CD4-positive, alpha-beta T cell treated with Interleukin-21 for 1 hour (primary cell): ENCODE measurements at regions not wholly inside any gene's neighbourhood (a gene's known extent, or its start where the extent isn't known, plus 50 kb on each side); places are given as distances from the start of the nearest gene placed in this dataset.
"Not testable (repeated sequence)": the region's sequence is repeated elsewhere in the genome, so short reads cannot be mapped to it uniquely, and the experiment has no call there.

Source experiments
- DNase-seq: peaks from one replicate; pipeline ENCODE4 v3.0.0-alpha.2; 2020

DNA sequence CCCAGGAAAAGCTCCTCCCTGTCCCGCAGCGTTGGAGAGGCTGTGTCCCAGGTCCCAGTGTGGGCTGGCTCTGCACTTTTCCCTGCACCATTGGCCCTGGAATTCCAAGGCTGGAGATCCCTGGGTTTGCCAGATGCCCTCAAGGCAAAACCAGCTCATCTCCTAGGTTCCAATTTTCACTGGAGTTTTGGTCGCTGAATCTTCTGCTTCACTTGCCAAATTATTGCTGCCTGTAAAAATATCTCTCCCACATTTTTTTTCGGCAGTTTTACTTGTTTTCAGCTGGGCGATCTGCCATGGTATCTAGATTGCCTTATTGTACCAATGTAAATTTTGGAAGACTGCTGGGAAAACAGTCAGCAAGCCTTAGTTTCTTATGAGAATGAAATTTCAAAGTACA is 150.9 kb upstream of the ATP10A start:
- no peak for DNase-seq

DNA sequence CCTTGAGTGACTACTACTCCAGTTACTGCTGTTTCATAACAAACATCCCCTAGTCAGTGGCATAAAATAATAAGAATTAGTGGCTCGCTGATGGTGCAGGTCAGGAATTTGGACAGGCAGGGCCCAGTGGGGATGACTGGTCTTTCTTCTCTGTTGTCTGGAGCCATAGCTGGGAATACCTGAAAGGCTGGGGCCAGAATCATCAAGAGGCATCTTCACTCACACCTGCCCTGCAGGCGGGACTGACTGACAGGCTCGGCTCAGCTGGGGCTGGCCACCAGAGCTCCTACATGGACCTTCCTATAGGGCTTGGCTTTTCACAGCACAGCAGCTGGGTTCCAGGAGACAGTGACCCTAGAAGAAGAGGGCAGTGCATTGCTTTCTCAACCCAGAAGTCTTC is 148.8 kb upstream of the ATP10A start:
- no peak for DNase-seq

DNA sequence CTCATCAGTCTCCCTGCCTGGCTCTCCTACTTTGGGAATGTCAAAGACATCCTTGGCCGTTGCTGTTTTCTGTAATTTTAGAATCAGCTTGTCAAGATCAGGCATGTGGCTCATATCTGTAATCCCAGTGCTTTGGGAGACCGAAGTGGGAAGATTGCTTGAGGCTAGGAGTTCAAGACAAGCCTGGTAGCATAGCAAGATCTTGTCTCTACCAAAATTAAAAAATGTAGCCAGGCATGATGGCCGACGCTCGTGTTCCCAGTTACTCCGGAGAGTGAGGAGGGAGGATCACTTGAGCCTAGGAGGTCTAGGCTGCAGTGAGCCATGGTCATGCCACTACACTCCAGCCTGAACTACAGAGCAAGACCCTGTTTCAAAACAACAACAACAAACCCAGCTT is 144.0 kb upstream of the ATP10A start:
- no peak for DNase-seq

DNA sequence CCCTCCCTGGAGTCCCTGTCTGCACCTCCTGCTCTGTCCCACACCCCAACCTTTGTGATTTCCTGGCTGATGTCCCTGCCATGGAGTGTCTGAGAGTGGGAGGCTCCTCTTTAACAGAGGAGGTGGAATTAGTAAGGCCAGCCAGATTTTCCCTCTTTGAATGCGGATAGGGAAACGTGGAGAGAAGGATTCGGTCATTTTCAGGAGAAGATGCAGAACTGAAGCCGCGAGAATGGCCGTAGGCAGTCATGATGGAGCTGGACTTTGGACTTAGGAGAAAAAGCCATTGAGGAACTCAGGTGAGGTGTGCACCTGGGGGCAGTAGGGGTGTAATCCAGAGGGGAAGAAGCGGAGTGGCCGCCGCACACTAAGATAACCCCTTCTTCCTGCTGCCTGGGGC is 138.1 kb upstream of the ATP10A start:
- no peak for DNase-seq

DNA sequence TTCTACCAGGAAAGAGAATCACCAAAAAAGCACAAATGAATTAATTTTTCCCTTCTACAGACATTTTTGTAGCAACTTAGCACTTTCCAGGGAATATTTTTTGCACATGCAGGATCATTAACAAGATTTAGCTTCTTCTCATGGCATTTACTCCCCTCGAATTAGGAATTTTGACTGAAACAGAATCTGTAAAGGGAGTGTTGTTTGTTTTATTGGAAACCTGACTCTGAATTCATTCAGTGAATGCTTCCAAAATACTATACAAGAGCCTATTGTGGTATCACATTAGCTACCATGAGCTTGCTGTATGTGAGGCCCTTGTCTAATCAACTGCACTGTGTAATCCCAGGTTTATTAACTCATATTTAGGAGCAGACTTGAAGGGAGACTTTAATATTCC is 130.4 kb upstream of the ATP10A start:
- no peak for DNase-seq

DNA sequence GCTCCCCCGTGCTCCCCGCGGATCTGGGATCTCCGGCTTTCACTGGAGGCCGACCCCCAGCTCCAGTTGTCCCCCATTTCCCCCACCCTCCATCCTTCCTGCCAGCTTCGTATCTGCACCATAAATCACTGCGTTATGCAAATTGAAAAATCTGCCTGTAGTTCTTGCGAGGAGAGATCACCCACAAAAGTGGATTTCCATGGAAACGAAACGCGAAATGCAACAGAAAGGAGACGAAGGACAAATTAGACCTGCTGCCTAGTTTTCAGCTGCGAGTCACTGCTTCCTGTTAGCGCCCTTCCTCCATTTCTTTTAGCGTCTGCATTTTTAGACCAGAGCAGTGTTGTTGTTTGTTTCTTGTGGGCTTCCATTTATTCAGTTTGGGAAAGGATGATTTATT is 127.1 kb upstream of the ATP10A start:
- DNase-seq, result no peak

DNA sequence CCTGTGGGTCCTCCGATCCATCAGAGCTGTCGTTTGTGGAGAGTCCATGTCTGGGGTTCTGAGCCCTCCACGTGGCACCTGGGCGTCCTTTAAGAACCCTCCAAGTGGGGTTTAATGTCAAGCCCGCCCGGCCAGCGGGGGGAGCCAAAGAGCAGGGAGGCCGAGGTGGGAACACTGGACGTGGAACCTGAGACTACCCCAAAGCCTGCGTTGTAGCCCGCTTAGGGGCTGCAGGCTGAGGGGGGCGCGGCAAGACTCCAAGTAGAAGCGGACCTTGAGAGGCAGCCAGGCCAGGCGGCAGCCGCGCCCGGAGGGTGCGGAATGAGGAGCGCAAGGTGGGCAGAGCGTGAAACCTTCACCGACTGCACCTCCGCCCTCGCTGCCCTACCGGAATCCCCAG is 126.2 kb upstream of the ATP10A start:
- no peak for DNase-seq

DNA sequence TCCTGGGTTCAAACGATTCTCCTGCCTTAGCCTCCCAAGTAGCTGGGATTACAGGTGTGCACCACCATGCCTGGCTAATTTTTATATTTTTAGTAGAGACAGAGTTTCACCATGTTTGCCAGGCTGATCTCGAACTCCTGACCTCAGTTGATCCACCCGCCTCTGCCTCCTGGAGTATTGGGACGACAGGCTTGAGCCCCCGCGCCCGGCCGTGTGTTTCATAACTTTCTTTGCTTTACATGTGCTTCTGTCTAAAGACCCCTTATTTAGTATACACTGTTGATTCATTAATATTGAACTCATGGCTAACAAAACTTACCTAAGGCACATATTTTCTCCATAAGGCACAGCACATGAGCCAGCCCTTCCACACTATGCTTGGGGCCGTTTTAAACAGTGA is 125.6 kb upstream of the ATP10A start:
- DNase-seq, result not testable (repeated sequence)

DNA sequence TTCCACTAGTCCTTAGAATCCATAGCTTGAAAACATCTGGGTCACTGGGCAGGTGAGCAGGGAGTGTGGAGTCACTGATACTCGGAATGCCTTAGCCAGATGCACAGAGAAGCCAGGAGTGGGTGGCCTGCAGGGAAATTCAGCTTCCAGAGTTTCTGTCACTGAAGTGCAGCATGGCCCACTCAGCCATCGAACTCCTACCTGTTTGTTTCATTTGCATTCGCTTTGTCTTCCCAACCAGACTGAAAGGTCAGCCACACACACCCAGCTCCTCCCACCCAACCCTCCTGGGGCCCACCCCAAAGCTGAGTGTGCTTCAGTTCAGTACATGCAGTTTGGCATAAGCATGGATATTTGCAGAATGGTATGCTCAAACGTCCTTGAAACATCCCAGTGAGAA is 124.5 kb upstream of the ATP10A start:
- no peak for DNase-seq

DNA sequence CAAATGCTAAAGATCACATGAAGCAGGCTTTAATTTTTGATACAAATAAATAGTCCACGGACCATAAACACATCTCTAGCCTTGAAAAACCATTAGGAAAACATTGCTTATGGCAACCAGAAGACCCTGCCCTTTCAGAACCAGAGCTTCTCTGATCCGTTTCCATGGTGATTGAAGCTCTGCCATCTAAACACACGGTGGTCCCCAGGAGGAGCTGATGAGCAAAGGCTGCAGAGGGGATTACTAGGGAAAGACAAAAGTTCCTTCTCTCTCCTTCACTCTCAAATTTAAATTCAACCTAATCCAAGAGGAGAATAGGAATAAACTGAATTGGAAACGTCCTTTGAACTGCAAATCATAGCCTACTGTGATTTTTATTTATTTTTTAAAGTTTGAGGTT is 122.0 kb upstream of the ATP10A start:
- no peak for DNase-seq

DNA sequence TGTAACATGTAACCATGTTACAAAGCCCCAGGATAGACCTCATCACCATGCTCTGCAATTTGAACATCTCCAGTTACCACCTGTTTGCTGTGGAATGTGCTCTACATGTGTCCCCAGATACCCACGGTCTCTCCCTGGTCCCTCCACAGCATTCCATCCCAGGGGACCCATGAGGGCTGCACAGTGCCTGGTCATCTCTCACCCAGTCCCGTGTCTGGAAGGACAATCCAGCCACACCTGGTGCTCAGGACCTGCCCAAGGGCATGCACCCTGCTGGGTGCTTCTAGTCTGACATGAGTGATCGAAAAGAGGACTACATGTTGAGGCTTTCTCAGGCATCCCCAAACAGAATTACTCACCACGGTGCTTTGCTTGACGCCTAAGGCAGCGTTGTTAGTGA is 119.6 kb upstream of the ATP10A start:
- no peak for DNase-seq

DNA sequence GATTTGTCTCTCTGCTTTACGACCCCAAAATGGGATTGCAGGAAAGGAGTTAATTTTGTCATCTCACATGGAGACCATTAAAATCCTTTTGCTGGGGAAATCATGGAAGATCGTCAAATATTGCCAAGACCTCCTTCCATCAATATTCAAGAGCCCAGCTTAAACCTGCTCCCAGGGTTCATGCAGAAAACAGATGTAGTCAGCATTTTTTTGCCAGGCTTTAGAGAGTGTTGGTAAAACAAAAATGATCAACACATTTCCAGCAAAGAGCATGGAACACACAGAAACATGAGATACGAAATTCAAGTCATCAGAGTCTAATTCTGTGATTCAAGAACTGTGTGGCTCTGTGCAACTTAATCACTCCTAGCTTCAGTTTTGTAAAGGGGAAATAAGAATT is 118.0 kb upstream of the ATP10A start:
- DNase-seq, result no peak

DNA sequence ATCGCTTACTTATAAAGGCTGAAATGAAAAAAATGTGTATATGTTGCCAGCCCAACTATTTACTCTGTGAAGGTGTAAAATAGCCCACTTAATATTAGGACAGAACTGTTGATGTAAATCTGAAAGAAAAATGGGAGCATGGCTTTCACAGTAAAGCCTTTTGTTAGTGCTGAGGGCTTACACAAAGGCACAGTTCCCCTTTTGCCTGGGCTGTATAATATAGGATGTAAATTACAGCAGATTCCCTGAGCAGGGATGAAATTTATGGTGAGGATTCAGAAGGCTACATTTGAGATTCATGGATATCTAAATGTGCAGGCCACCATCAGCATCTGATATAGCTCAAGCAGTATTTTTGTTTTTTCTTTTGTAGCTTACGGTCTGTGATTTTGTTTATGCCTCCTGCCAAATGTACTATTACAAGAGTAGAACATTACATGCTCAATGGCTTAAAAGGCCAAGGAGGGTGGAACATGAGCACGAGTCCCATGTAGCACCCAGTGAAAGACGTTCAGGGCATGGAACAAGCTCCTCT is 109.1 kb upstream of the ATP10A start:
- no peak for DNase-seq

DNA sequence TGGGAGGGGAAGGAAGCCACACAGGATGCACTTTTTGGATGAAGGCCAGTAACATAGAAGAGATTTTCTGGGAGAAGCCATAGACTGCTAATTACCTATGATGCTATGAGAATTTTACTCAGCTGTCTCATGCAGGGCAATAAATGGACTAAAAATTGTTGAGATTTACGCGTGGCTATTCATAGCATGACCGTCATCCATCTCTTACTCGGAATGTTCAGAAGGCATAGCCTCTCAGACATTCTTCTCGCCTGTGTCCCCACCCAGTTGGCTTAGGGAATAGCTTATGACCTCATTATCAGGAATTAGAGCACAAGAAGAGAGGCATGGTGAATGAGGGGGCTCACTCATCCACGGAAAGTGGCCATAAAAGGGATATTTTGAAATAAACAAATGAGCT is 107.9 kb upstream of the ATP10A start:
- DNase-seq, result no peak

DNA sequence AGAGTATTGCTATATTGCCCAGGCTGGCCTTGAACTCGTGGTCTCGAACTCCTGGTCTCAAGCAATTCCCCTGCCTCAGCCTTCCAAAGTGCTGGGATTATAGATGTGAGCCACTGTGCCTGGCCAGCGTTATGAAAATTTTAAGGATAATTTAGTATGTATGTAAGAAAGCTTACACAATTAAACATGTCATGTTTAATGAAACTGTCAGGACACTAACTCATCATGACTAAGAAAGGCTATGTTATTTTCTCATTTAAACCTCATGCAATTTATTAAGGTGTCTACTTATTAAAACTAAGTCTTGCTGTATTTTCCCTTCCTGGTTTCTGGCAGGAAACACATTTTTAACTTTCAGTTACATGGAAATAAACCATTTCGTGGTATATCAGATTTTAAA is 106.8 kb upstream of the ATP10A start:
- DNase-seq, result no peak

DNA sequence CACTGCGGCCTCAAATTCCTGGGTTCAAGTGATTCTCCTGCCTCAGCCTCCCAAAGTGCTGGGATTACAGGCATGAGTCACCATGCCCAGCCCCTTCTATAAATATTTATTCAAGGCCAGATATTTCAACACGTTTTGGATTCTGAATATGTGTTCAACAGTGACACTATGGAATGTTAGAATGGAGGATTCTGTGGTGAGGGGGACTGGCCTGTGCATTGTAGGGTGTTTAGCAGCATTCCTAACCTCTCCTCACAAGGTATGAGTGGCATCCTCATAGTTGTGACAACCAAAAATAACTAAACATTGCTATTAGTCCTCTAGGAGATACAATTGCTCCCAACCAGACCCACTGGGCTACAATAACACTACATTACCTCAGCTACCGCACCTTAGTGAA is 104.0 kb upstream of the ATP10A start:
- DNase-seq, result no peak

DNA sequence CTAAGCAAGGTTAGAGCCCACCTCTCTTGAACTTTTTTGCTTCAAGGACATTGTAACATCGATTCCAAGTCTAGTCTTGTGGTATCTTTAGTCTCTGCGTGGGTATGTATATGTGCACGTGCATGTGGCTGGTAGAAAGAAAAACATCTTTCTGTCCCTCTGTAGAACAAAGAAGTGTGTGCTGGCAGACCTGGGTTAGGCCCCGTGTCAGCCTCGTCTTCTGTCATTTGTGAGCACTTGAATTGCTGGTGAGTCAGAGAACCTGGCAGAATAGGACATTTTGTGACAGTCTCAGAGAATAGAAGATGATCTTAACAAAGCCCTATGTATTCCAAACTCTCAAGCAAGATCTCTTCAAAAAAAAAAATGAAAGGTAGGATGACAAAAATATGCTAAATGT is 102.2 kb upstream of the ATP10A start:
- DNase-seq, result no peak

DNA sequence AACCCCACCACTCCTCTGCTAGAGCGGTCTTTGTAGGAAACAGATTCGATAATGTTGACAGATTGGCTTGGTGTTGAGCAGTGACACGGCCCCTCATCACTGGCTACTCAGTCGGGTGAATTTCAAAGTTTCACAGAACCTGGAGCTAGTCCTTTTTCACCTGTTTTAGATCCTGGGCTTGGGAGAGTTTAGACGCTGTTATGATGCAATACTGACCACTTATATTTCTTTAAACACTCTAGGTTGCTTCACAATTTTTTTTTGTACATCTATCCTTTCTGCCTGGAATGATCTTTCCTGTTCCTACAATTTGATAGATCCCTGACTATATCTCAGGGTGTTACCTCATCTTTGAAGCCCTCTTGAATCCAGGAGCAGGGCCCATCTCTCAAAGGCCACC is 97.1 kb upstream of the ATP10A start:
- no peak for DNase-seq

DNA sequence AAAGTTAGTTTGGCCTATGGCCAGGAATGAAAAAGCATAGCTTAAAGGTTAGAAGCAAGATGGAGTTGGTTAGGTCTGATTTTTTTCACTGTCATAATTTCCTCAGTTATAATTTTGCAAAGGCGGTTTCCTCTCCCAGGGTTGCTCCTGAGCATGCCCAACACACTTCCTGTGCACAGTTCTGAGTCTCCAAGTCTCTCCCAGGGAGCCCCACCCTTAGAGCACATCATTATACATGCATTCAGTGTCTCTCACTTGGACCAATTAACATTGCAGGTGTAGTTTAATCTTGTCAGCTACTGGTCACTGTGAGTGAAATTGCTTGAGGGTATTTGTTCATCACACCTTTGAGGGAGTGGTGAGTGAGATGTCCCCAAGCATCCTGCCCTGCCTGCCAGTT is 96.0 kb upstream of the ATP10A start:
- DNase-seq, result no peak

DNA sequence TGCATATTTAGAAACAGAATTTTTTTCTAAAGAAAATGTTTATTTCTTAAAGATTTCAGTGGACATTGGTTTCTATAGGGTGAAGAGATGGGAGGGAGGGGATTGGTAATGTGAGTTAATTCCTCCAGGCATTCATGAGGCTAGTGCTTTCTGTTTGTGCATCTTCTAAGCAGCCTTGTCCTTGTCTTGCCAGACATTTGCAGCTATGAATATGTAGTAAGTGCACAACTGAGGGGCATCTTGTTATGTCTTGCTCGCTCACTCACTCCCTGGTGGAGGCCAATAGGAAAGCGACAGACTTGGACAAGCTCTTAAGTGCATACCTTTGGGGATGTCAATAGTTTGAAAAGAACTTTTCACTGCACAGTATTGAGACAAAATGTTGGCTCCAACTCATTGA is 92.5 kb upstream of the ATP10A start:
- no peak for DNase-seq

DNA sequence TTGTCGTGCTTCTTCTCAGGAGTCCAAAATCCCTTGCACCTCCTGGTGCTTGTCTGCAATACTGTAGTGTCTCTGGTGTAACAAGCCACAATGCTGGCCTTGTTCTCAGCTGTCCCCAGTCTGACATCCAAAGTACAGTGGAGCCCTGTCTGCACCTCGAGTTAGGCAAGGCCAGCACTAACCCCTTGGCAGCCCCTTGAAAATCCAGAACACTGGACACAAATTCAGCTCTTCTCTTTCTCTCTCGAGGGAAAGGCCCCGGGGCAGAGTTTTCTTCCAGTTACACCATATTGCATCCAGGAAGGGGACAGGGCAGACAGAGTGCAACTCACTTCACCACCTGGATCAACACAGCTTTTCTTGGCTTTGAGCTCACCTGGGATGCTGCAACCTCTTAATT is 91.3 kb upstream of the ATP10A start:
- no peak for DNase-seq

DNA sequence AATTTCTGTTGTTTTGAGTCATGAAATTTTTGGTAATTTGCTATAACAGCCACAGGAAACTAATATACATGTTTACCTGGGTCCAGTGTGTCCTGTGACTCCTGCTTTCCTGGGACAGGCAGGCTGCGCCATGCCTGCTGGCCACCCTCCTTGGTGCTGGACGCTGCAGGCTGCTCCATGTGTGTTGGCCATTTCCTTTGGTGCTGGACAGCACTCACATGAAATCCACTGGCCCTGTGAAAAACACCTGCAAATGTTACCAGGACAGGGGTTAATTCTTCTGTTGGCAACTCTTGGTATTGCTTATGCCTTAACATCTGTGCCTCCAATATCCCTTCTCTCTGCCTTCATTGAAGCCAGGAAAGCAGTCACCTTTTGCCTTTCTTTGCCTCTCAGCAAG is 86.9 kb upstream of the ATP10A start:
- DNase-seq, result no peak

DNA sequence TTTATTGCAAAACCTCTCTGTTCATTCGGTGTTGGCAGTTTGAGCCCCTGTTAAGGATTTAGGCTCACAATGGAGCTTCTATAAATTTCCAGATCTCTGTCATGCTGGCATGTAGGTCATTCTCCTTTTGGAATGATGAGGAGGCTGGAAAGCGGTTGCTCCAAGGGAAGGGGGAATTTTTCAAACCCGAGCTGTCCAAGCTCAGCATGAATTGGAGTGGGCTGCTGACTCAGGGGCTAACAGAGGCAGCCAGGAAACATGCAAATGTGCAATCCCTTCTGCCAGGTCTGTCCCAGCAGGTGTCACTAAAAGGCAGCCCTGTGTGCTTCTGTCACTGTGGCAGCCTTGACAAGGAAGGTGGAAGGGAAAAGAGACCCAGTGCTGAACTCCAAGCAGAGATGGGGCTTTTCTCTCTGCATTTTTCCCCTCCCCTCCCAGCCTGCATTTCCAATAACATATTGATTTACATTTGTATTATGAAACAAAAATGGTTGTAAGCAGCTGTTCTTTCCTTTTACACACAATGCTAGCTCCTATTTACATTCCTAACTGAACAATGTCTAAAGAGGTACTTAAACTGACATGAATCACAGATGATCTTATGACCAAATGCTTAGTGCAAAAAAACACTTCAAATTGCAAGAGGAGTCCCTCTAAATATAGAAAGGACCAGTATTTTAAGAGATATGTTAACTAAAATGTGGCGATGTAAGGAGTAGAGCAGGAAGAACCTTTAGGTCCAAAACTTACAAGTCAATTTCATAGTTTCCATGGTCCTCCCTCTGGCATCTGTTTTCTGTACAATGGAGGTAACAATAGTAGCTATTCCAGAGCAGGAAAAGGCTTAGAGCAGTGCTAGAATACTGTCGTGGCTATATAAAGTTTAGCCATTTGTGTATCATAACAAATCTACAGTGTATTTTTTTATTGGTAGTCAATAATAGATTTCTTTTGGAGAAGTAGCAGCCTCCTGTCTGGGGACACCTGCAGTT is 84.5 kb upstream of the ATP10A start:
- no peak for DNase-seq

DNA sequence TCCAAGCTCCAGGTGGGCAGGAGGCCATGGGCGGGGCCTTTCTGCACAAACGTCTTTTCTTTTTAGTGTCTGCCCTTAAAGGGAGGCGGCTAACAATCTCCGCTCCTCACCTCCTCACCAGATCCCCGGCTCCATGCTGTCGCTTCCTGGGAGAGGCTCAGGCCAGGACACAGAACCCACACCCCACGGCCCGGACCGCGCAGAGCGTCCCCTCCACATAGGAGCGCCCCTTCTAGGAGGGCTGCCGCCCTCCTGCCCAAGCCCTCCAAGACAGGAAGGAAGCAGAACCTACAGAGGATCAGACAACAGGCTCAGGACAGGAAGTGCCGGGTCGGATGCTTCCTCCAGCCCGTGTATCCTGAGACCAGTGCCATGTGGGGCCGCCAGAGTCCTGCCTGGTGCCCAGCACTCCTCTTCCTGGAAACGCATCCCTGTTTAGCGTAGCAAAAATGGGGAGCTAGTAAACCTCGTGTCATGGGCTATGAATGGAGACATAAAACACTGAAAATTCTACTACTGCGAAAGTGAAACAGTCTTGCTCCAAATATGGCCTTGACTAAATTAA is 83.2 kb upstream of the ATP10A start:
- no peak for DNase-seq

DNA sequence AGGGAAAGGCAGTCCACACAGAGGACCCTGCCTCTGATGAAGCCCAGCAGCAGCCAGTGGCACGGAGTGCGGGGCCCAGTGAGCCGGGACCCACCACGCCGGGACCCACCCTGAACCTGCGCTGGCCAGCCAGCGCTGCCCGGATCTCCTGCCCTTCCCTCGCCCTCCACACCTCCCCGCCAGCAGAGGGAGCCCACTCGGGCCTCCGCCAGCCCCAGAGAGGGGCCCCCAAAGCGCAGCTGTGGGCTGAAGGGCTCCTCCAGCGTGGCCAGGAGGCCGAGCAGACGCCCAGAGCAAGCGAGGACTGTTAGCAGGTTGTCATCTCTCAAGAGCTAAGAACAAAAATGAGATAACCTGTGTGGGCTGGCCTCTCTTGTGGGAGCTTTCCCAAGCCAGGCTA is 81.3 kb upstream of the ATP10A start:
- no peak for DNase-seq
